Right hindlimb (tissue), 1 donor: ENCODE measurements at regions not wholly inside any gene's neighbourhood (a gene's known extent, or its start where the extent isn't known, plus 50 kb on each side); places are given as distances from the start of the nearest gene placed in this dataset.

Source experiments
- DNase-seq: peaks from one replicate; pipeline ENCODE4 v3.0.0-alpha.2; 2018

DNA sequence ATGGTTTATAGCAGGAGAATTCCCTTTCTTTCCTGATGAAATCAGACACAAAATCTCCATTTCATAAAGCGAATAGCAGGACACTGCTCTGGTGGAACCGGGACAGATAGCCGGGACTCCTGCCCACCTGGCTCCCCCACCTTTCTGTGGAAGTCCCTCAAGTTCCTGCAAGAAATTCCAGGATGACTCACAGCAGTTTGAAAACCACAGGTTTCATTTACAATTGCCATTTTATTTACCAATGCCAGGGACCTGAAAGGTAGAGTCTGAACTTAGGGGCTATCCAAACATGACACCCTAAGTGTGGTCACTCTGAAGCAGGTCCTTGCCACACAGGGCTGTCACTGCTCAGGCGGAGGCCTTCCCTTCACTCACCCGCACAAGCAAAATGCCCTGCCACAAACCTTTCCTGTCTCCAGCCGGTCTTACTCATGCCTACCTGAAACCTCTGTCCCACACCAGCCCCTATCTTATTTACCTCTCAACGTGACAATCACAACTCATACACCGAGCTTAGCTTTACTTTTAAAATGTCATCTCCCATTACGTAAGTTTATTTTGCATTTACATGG lies 63.3 kb upstream of the TAF1L start:
- DNase-seq, result no peak

DNA sequence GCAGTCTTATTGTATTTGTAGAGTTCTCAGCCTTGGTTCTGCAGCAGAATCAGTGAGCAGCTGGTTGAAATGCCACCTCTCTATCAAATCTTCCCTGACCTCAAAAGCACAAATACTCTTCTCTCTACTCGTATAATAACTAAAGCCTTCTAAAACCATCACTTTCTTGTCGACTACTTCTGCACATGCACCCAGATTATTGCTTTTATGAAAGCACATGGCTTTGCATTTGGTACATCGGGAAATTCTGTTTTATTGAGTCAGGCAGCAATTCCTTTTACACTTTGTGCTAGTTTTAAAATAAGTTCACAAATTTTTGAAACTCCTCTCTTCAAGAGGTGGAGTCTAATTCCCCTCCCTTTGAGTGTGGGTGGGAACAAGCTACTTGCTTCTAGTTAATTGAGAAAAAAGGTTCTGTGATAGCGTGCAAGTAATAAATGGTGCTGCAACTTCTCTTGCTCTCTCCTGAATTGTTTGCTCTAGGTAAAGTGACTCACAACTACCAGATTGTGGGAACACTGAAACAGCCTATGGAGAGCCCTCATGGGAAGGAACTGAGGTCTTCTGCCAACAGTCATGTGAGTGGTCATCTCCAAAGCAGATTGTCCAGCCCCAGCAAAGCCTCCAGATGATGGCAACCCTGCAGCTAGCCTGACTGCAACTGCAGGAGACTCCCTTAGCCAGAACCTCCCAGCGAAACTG lies 66.0 kb upstream of the TAF1L start:
- DNase-seq, result no peak

DNA sequence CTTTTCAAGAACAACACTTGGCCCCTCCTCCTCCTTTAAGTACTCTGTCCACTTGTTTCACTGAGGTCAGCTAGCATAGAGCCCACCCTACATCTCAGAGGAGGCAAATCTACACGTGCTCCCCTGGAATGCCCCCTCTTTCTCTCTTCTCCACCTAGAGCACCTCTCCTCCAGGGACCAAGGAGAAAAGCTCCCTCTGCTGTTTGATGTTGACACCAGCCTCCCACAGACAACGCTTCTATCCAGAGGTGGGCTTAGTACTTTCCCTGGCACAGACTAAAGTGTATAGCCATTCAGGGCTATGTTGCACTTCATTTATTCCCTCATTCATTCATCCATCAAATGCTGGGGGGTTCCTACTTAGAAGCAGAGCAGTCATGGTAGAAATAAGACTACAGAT lies 68.2 kb upstream of the TAF1L start:
- DNase-seq, result no peak

DNA sequence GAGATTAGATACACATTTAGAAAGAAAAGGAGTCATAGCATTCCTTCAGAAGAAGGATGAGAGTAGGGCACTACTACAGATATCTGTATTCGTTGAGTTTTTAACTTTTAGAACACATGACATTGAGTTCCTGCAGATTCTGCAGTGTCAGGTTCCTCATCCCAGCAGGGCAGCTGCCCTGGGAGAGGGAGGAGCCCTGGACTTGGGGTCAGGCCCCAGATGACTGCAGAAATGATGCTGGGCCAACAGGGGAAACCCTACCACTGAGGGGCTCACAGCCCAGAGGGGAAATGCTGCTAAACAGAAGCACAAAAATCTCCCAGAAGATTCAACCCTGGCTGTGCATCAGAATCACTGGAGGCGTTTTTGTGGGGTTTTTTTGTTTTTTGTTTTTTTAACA lies 68.9 kb upstream of the TAF1L start:
- DNase-seq, result no peak

DNA sequence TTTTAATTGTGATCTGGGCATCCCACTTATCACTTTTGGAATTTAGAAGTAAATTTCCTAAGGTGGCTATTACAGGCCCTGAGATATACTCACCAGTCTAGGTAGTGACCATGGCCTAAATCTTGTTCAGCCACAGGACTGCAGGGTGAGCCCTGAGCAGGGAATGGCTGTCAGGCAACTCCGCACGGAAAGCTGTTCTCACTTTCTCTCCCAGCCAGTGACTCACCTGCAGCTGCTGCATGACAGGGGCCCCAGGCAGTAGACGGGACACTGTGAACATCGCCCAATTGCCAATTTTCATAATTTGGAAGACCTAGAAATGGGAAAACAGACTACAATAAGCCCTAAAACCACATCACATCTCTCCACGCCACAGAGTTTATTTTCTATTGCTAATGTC lies 69.6 kb upstream of the TAF1L start:
- DNase-seq, result no peak

DNA sequence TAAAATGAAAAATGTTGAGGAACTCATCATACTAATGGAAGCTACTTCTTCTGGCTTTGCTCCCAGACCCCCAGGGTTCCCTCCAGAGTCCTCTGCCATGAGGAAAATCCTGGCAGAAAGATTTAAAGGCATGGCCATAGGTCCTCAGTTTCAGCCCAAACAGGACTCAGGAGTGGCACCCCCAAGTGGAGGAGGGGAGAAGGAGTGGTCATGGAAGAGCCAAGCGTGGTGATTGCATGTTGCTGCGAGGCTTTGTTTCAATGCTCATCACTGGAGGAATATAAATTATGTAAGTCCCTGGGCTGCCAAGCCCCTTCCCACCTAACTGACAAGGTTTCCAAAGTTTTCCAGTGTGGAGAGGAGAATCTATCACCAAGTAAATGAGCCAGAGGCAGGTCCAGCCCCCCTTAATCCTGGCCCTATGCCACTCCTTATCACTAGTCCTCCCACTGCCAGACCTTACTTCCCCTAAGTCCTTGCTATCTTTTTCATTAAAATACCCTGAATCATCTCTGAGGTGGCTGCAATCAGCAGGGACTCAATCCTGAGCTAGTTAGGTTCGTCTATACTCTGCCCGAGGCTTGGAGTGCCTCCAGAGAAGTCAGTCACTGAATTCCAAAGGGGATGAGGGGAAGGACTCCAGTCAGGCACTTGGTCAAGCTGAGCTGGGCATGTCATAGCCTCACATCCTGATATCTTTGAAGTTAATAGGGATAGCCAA lies 70.7 kb upstream of the TAF1L start:
- no peak for DNase-seq

DNA sequence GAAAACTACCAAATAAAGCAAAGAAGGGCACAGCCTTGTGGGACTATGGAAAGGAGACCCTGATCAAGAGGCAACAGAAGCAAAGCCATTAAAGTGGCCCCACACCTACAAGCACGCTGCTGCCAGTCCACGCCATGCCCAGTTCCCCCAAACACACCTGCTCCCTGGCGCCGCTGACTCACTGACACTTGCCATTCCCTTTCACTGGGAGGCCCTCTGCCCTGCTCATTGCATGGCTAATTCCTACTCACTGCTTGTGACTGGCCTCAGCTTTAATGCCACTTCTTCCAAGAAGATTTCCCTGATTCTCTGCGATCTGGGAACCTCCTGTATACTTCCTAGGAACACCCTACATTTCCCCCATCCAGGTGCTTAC lies 71.2 kb upstream of the TAF1L start:
- DNase-seq, result no peak

DNA sequence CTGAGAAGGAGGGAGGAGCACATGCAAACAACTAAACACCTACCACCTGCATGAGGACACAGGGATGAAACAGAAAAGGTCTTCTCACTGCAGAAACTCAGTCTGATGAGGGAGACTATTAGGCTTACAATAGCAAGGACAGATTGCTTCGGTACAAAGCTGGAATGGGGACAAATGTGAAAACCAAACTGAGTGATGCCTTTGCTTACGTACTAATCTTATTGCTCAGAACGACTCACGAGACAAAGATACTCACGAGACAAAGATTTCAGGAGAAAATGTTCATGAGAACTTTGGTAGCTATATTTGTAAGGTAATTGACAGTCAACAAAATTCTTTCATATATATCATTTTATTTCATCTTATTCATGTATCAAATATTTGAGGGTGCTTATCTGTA lies 71.9 kb upstream of the TAF1L start:
- no peak for DNase-seq

DNA sequence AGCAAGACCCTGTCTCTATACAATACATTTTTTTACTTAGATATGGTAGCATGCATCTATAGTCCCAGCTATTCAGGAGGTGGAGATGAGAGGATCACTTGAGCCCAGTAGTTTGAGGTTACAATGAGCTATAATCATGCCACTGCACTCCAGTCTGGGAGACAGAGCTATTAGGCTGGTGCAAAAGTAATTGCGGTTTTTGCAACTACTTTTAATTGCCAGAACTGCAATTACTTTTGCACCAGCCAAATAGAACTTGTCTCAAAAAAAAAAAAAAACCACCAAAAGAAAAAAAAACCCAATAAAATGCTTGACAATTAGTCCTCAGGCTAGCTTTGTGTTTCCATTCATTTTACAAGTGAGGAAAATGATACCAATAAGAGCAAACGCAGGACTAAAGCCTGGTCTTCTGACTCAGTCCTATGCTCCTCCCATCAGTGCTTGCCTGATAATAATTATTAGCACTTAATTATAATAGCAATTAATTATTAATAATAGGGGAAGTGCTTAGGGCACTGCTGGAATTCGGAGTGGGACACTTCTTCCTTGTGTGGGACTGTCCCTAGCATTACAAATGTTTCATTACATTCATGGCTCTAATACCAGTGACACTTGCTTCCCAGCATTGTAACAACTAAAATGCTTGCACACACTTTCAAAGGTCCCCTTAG lies 73.1 kb upstream of the TAF1L start:
- DNase-seq, result no peak

DNA sequence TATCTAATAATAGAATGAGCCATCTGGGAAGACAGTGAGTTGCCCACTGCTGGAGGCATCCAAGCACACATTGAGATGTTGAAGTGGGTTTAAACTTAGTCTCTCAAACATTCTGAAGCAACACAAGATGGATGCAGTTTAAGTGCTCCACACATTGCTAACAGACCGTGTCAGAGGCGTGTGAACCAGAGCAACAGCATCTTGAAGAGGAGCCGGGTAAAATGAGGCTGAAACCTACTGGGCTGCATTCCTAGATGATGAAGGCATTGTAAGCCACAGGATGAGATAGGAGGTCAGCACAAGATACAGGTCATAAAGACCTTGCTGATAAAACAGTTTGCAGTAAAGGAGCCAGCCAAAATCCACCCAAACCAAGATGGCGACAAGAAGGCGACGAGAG lies 73.5 kb upstream of the TMEM215 start:
- no peak for DNase-seq

DNA sequence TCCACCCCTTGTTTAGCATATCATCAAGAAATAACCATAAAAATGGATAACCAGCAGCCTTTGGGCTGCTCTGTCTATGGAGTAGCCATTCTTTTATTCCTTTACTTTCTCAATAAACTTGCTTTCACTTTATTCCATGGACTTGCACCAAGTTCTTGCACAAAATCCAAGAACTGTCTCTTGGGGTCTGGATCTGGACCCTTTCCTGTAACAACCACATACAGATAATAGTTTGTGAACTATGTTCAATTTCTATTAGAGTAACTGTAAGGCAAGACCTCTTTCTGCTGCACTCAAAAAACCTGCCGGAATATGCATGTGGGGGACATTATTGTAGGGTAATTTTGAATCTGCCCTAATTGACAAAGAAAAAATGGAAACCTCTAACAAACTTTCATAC lies 66.9 kb upstream of the TMEM215 start:
- peak; percentile 52 for DNase-seq

DNA sequence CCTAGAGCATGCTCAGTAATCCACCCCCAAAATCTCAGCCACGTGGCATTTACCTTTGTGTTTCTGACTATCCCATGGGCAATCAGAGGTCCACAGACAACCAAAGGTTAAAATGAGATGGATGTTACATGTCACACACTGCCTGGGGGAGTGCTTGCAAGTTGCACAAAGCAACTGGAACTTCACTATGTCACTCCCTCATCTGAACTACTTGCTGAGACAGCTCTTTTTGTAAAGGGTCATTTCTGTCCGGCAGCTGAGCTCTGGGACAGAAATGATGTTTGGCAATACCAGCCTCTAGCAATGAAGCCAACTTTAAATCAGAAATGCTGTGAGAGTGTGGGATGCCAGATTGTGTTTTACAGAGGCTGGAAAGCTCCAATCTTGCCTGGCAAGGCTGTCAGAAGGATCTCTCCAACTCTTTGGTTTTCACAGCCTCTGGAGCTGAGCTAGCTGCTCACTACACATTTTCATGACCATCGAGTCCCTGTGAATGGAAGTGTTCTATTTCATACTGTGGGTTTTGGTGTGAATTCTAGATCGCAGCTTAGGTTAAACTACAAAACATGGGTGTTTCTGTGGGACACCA lies 66.3 kb upstream of the TMEM215 start:
- DNase-seq, result no peak

DNA sequence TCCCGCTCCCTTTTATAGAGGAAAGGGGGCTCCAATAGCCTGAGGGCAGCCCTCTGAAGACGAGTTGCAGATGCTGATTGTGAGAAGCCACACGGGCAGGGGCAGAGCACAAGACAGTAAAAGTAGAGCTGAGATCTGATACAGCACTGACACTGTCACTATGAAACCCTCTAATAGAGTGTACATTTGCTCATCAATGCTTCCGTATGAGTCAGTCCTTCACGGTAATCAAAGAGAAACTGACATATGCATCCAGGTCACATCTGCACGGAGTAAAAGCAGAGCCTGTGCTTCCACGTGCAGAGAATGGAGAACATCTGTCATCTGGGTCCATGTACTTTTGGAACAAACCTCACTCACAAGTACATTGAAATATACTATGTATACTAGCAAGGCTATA lies 60.6 kb upstream of the TMEM215 start:
- DNase-seq, result peak; percentile 39

DNA sequence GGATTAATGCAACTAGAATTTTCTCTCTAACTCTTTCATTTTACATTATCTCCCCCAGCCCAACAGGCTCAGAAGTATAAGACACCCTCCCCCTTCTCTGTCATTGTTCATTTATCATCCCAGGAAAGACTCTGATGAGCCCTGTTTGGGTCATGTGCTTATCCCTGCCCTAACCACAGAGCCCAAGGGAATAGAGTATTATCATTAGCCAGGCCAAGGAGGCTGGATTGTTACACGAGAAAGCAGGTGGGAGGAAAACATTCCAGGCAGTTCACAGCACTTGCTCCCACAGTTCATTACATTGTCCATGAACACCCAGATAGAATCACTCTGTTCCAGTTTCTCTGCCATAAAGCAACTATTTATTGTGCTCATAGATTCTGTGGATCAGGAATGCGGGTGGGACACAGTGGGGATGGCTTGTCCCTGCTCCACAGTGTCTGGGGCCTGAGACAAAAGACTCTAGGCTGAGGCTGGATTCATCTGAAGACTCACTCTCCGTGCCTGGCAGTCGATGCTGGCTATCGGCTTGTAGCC lies 59.5 kb upstream of the TMEM215 start:
- peak; percentile 56 for DNase-seq

DNA sequence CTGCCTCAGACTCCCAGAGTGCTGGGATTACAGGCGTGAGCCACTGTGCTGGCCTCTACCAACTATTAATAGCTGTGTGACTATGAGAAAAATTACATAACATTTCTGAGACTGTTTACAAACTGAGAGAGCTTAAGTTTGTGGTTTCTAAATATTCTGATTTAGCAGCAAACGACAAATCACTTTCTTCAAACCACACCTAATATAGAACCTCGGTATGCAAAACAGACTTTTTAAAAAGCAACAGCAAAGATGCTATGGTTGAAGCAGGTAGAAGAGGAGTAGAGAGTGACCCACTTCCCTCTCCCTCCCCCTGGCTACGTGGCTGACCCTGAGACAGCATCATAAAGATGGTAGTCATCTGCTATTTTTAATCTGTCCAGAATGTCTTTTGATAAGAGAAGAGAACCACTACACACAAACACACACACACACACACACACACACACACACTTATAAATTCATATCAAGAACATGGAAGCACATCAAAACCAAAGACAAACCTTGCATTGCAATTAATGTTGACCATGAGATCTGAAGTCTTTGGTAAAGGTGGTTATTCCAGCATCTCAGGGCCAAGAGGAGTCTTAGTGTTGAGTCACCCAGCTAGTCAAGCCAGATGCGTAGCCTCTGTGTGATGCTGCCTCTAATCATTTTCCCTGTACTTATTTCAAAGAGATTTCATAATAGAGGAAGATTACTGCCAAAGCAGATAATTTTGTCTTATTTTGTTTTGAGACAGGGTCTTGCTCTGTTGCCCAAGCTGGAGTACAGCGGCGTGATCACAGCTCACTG lies 58.1 kb upstream of the TMEM215 start:
- no peak for DNase-seq

DNA sequence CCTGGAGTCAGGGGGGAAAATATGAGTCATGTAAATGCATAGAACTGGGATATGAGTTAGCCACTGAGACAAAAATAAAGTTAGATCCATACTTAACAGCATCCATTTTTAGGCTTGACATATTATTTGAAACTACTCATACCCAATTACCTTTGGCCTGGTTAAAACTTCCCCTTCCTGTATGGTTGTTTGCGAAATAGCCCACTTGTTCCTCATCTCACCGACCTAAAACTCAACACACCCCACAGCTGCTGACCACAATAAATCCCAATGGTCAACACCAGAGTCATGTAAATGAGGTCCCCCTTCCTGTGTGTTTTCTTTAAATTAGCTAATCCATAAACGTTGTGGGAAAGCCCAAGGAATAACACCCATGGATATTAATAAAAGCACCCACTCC lies 55.2 kb upstream of the TMEM215 start:
- no peak for DNase-seq
